HepG2 (cell line): ENCODE measurements at regions not wholly inside any gene's neighbourhood (a gene's known extent, or its start where the extent isn't known, plus 50 kb on each side); places are given as distances from the start of the nearest gene placed in this dataset.

Source experiments
- ATAC-seq: fragments of 200-7000 bp; cut with Tn5 transposase; 3 replicates; pipeline ENCODE4 v1.9.1; 2020; ENCODE audit warnings: mild to moderate bottlenecking, moderate library complexity
- BruUV-seq: library from RNA; stranded (reverse); fragments of 400-500 nt; replicated peaks from 2 replicates; lab custom pipeline; 2021; lab: Mats Ljungman, UMichigan
- CTCF ChIA-PET: fragments of 300-600 bp; formaldehyde crosslinking; extraction: SDS; loops from one replicate; lab custom pipeline; 2021; ENCODE audit warnings: low total read pairs, inconsistent platforms, low intra/inter-chr PET ratio; lab: Yijun Ruan, JAX
- POLR2A ChIA-PET: fragments of 350-600 bp; sonication (Branson Sonifier 250); formaldehyde crosslinking; loops from one replicate; lab custom pipeline; 2020; ENCODE audit warnings: antibody characterized with exemption, inconsistent platforms; lab: Yijun Ruan, JAX
- DNase-seq: peaks from one replicate; pipeline ENCODE4 v3.0.0-alpha.2; 2015; ENCODE audit warnings: low spot score
- FAIRE-seq: peaks from 3 replicates; lab custom pipeline; 2011; peaks lifted over from hg19 to GRCh38; lab: Jason Lieb, UNC
- H2AFZ ChIP-seq: one replicate; pipeline ENCODE4 v1.6.1; 2011; ENCODE audit warnings: low read length, inconsistent platforms
- H3K27ac ChIP-seq: fragments of 300-600 bp; 3 replicates; pipeline ENCODE4 v1.8.0; 2011; ENCODE audit warnings: mixed run types, mild to moderate bottlenecking, mixed read lengths, low read length, inconsistent platforms; ENCODE audit not compliant: insufficient read depth; ENCODE audit errors: extremely low read length
- H3K27me3 ChIP-seq, 2 experiments: fragments of 200-600 bp in 1 of 2; 2 replicates in 1 of 2; 3 replicates in 1 of 2; pipeline versions ENCODE4 v1.6.0 to v1.8.0; 2011; ENCODE audit warnings: low read length in 2 of 2, mild to moderate bottlenecking in 2 of 2, moderate library complexity in 2 of 2, inconsistent platforms in 1 of 2; ENCODE audit not compliant: insufficient read depth in 2 of 2, control insufficient read depth in 1 of 2
- H3K36me3 ChIP-seq, 2 experiments: fragments of 200-600 bp in 1 of 2; replicated peaks in 1 of 2; 2 replicates in 1 of 2; 3 replicates in 1 of 2; pipeline versions ENCODE4 v1.5.1 to v1.8.0; 2011; ENCODE audit warnings: low read length in 2 of 2, inconsistent platforms in 1 of 2; ENCODE audit not compliant: insufficient read depth in 2 of 2, control insufficient read depth in 1 of 2
- H3K4me1 ChIP-seq: 2 replicates; pipeline ENCODE4 v1.5.1; 2012; ENCODE audit warnings: low read length, inconsistent platforms; ENCODE audit not compliant: insufficient read depth
- H3K4me2 ChIP-seq: 2 replicates; pipeline ENCODE4 v1.6.0; 2011; ENCODE audit warnings: low read depth, low read length, inconsistent platforms
- H3K4me3 ChIP-seq, 3 experiments: fragments of 200-600 bp in 1 of 3; sonication (generic), shearing (Covaris generic) in 1 of 3; replicated peaks in 1 of 3; 2 replicates each; pipeline ENCODE4 v1.5.1; 2011 to 2016; ENCODE audit warnings: low read length in 3 of 3, inconsistent platforms in 2 of 3, low read depth in 2 of 3, mild to moderate bottlenecking in 2 of 3, control low read depth in 1 of 3, mixed read lengths in 1 of 3; ENCODE audit not compliant: insufficient read depth in 1 of 3
- H3K79me2 ChIP-seq: one replicate; pipeline ENCODE4 v1.6.1; 2011; ENCODE audit warnings: low read length, inconsistent platforms; ENCODE audit not compliant: insufficient read depth
- H3K9ac ChIP-seq: 2 replicates; pipeline ENCODE4 v1.6.0; 2011; ENCODE audit warnings: mild to moderate bottlenecking, low read depth, low read length, inconsistent platforms; ENCODE audit not compliant: insufficient read depth
- H3K9me3 ChIP-seq: 2 replicates; pipeline ENCODE4 v1.5.1; 2012; ENCODE audit warnings: mild to moderate bottlenecking, low read length
- H4K20me1 ChIP-seq: 2 replicates; pipeline ENCODE4 v1.6.0; 2011; ENCODE audit warnings: inconsistent platforms, mild to moderate bottlenecking, low read length, moderate library complexity; ENCODE audit not compliant: insufficient read depth
- STAG1 ChIP-seq: sonication (generic); formaldehyde crosslinking; IDR thresholded peaks from 2 replicates; pipeline ENCODE4 v1.4.0; 2020; ENCODE audit warnings: missing genetic modification reagents
- TBX3 ChIP-seq: fragments of 450-650 bp; IDR thresholded peaks from 2 replicates; pipeline ENCODE4 v1.6.1; 2017; ENCODE audit warnings: antibody characterized with exemption, mild to moderate bottlenecking, inconsistent platforms, borderline replicate concordance
- WGBS: methylation state at CpG from one replicate; pipeline ENCODE4 v1.1.6; 2017; ENCODE audit warnings: low lambda C conversion rate; 5-methylcytosine and 5-hydroxymethylcytosine counted together
- in situ Hi-C: cut with HindIII; loops from 2 replicates; pipeline ENCODE4 v1.10.0; 2017; ENCODE audit warnings: low pct_unique_long_range_greater_than_20kb; ENCODE audit not compliant: extremely low pct_ligation_motif_present
- intact Hi-C: fragments of 100-400 bp; cut with micrococcal nuclease; formaldehyde crosslinking; loops from one replicate; pipeline ENCODE4 v1.10.0; 2022; ENCODE audit not compliant: unreplicated experiment
- TF ChIP-seq, protein P1 (sequence below): IDR thresholded peaks from 2 replicates; pipeline ENCODE4 v1.4.0; 2020; ENCODE audit warnings: mild to moderate bottlenecking, missing genetic modification reagents
- TF ChIP-seq, protein P2 (sequence below): sonication (generic); formaldehyde crosslinking; IDR thresholded peaks from 2 replicates; pipeline ENCODE4 v1.5.0; 2020; ENCODE audit warnings: mild to moderate bottlenecking, missing genetic modification reagents, moderate library complexity

DNA sequence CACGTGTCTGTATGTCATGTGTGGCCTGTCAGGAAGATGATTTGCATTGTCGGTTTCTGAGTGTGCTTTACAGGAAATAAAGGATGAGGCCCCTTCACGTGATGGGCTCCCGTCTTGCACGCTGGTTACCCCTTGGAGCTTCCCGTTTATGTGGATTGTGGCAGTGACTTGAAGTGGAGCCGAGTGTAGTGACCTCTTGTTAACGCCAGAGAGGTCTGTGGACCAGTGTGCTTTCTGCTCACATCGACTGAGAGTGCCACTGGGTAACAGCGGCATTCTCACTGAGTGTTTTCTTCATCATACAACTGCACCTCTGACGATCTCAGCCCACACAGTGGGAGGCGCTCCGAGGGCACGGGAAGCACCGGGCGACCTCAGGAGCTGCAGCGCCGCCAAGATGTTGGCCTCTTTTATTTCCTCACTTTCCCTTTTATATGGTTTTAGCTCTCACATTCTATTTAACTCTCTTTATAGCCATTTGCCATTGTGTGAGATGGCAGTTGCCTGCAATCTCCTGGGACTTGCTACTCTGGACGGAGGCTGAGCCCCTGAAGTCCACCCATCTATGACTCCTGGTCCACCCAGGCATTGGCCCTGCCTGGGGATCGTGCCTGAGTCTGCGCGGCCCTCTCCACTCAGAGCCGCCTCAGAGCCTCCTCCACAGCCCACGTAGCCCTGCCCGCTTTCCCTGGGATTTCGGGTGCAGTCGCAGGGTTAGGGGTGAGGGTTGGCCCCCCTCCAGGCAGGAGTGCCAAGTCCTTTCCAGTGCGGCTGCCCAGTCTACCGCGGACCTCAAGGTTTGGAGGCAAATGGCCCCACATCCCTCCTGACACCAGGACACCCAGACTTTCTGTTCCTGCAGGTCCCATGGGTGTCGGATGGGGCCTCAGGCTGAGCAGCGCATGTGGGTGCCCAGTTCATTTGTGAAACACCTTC lies 238.9 kb downstream of the ERMARD start:
- Histone ChIP-seq H3K36me3 (no peaks in the 10 kb centered on the region), H3K9ac (no peak overlapping the region), H4K20me1 (no peaks in the 10 kb centered on the region), H3K27ac (no peak overlapping the region), H3K4me1 (no peaks in the 10 kb centered on the region), H3K79me2 (no peaks in the 10 kb centered on the region), H3K9me3 (no peaks in the 10 kb centered on the region), H3K4me3 (no peak overlapping the region), H3K4me2 (no peak overlapping the region)
- no peak for DNase-seq
- 39% methylated on average over 31 of the region's 32 CpGs for WGBS
- BruUV-seq: no TSS peak
- in situ Hi-C loops: no loop called here
- intact Hi-C loops: no loop called here
- FAIRE-seq: no peak
- ChIA-PET POLR2A (no interaction called here), CTCF (no interaction called here)
- peak; percentile 42 for ATAC-seq
- TF ChIP-seq TBX3: no peak
- TF ChIP-seq STAG1: peak; percentile 40; the same call in 1 of the 2 replicates
- TF ChIP-seq, protein P1, sequence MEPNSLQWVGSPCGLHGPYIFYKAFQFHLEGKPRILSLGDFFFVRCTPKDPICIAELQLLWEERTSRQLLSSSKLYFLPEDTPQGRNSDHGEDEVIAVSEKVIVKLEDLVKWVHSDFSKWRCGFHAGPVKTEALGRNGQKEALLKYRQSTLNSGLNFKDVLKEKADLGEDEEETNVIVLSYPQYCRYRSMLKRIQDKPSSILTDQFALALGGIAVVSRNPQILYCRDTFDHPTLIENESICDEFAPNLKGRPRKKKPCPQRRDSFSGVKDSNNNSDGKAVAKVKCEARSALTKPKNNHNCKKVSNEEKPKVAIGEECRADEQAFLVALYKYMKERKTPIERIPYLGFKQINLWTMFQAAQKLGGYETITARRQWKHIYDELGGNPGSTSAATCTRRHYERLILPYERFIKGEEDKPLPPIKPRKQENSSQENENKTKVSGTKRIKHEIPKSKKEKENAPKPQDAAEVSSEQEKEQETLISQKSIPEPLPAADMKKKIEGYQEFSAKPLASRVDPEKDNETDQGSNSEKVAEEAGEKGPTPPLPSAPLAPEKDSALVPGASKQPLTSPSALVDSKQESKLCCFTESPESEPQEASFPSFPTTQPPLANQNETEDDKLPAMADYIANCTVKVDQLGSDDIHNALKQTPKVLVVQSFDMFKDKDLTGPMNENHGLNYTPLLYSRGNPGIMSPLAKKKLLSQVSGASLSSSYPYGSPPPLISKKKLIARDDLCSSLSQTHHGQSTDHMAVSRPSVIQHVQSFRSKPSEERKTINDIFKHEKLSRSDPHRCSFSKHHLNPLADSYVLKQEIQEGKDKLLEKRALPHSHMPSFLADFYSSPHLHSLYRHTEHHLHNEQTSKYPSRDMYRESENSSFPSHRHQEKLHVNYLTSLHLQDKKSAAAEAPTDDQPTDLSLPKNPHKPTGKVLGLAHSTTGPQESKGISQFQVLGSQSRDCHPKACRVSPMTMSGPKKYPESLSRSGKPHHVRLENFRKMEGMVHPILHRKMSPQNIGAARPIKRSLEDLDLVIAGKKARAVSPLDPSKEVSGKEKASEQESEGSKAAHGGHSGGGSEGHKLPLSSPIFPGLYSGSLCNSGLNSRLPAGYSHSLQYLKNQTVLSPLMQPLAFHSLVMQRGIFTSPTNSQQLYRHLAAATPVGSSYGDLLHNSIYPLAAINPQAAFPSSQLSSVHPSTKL (CRISPR knock-in tag): no peak
- TF ChIP-seq, protein P2, sequence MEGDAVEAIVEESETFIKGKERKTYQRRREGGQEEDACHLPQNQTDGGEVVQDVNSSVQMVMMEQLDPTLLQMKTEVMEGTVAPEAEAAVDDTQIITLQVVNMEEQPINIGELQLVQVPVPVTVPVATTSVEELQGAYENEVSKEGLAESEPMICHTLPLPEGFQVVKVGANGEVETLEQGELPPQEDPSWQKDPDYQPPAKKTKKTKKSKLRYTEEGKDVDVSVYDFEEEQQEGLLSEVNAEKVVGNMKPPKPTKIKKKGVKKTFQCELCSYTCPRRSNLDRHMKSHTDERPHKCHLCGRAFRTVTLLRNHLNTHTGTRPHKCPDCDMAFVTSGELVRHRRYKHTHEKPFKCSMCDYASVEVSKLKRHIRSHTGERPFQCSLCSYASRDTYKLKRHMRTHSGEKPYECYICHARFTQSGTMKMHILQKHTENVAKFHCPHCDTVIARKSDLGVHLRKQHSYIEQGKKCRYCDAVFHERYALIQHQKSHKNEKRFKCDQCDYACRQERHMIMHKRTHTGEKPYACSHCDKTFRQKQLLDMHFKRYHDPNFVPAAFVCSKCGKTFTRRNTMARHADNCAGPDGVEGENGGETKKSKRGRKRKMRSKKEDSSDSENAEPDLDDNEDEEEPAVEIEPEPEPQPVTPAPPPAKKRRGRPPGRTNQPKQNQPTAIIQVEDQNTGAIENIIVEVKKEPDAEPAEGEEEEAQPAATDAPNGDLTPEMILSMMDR (CRISPR knock-in tag): peak; percentile 37
- TF ChIP-seq, all 625 proteins: peak for 2
- H3K27me3 ChIP-seq: peaks cover 6 to 44% of the 10 kb centered on the region in 2 experiments; a peak in 4 of 5 replicates
- no peak overlapping the region for H2AFZ ChIP-seq
